Duodenal mucosa (tissue), 2 donors: ENCODE measurements at regions not wholly inside any gene's neighbourhood (a gene's known extent, or its start where the extent isn't known, plus 50 kb on each side); places are given as distances from the start of the nearest gene placed in this dataset.

ENCODE experiments used
- H3K27ac ChIP-seq: one replicate; pipeline ENCODE4 v1.7.0; 2013; ENCODE audit warnings: low read depth, low read length
- H3K27me3 ChIP-seq, 2 donors: one replicate each; pipeline ENCODE4 v1.7.0; 2013; ENCODE audit warnings: low read length in 2 of 2, control low read depth in 1 of 2; ENCODE audit not compliant: insufficient read depth in 2 of 2, control insufficient read depth in 1 of 2
- H3K36me3 ChIP-seq, 2 donors: one replicate each; pipeline ENCODE4 v1.7.0; 2013; ENCODE audit warnings: low read length in 2 of 2, control low read depth in 1 of 2; ENCODE audit not compliant: insufficient read depth in 2 of 2, control insufficient read depth in 1 of 2
- H3K4me1 ChIP-seq, 2 donors: one replicate each; pipeline ENCODE4 v1.7.0; 2013; ENCODE audit warnings: low read length in 2 of 2, control low read depth in 1 of 2; ENCODE audit not compliant: insufficient read depth in 2 of 2, control insufficient read depth in 1 of 2
- H3K4me3 ChIP-seq, 2 donors: one replicate each; pipeline ENCODE4 v1.7.0; 2013; ENCODE audit warnings: low read length in 2 of 2, low read depth in 1 of 2
- H3K9ac ChIP-seq, 2 donors: one replicate each; pipeline ENCODE4 v1.7.0; 2013; ENCODE audit warnings: low read length in 2 of 2, low read depth in 1 of 2
- H3K9me3 ChIP-seq, 2 donors: one replicate each; pipeline ENCODE4 v1.7.0; 2013; ENCODE audit warnings: low read length in 2 of 2, control low read depth in 1 of 2; ENCODE audit not compliant: control insufficient read depth in 1 of 2

DNA sequence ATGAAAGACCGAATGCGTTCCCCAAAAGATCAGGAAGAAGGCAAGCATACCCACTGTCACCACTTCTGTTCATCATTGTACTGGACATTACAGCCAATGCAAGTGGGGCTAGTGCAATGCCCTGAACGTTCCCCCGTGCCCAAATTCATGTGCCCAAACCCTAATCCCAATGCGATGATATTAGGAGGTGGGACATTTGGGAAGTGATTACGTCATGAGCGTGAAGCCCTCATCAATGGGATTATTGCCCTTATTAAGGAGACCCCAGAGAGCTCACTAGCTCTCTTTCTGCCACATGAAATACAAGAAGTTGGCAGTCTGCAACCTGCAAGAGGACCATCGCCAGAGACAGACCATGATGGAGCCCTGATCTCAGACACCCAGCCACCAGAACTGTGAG lies 511.4 kb upstream of the TPK1 start:
- Histone ChIP-seq H3K27me3 (no peaks in the 10 kb centered on the region), H3K9me3 (peaks cover 6 to 16% of the 10 kb centered on the region in 2 donors), H3K4me1 (no peaks in the 10 kb centered on the region), H3K27ac (no peak overlapping the region), H3K36me3 (no peaks in the 10 kb centered on the region), H3K9ac (no peak overlapping the region), H3K4me3 (no peak overlapping the region)

DNA sequence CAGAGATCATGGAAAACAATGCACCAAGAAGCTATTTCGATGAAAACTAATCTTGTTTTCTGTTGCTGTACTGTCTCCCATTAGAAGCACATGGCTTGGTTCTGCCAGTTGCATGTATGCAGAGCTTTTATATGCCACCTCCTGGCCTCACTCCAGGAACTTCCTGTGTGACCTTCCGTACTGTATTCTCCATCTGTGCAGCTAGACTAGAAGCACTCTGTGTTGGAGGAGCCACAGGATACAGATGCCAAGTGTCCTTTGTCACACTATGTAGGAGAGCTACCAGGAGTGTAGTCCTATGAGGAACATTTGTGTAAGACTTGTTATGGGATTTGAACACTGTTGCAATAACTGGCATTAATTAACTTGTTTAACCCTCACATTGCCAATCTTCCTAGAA lies 503.5 kb upstream of the TPK1 start:
- no peaks in the 10 kb centered on the region for H3K27me3 ChIP-seq
- H3K27ac ChIP-seq, result no peak overlapping the region
- no peak overlapping the region for H3K9ac ChIP-seq
- peaks cover 13 to 14% of the 10 kb centered on the region in 2 donors for H3K9me3 ChIP-seq
- no peaks in the 10 kb centered on the region for H3K4me1 ChIP-seq
- H3K4me3 ChIP-seq, result no peak overlapping the region
- no peaks in the 10 kb centered on the region for H3K36me3 ChIP-seq

DNA sequence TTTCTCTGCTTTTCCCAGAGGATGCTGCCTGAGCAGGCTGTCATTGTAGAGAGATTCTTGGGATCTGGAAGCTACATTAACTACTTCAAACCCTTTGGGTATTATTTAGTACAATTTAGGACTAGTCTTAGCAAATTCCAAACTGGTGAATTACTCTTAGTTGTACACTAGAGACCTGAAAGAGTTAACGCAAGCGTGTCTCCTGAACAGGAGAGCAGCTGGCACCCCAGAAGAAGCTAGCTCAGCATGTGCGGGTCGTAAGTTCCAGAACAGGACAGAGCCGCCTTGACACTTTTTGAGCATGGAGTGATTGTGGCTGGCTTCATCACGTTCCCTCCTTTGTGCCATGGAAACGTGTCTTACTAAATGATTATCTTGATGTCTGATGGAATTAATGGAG lies 495.7 kb upstream of the TPK1 start:
- H3K36me3 ChIP-seq, result no peaks in the 10 kb centered on the region
- H3K9me3 ChIP-seq, result peaks cover 18 to 23% of the 10 kb centered on the region in 2 donors
- no peaks in the 10 kb centered on the region for H3K27me3 ChIP-seq
- H3K27ac ChIP-seq, result no peak overlapping the region
- H3K4me1 ChIP-seq, result no peaks in the 10 kb centered on the region
- H3K4me3 ChIP-seq, result no peak overlapping the region
- H3K9ac ChIP-seq, result no peak overlapping the region

DNA sequence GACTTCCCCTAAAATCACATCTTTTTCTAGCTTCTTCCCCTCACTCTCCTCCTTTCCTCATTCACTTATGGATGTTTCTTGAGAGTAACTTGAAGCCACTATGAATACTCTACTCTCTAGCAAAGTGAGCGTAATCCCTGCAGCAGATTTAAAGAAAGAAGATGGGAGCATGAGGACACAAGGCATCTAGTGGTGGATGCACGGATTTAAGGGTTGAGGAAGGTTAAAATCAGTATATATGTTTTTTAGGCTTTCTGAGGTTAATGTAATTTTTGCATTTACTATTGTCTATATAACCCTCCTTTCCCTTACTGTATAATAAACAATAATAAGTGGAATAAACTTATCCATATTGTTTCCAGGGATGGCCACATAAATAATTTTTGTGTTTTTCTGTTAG lies 495.2 kb upstream of the TPK1 start:
- Histone ChIP-seq H3K27ac (no peak overlapping the region), H3K9ac (no peak overlapping the region), H3K9me3 (peaks cover 18 to 23% of the 10 kb centered on the region in 2 donors), H3K4me3 (no peak overlapping the region), H3K36me3 (no peaks in the 10 kb centered on the region), H3K27me3 (no peaks in the 10 kb centered on the region), H3K4me1 (no peaks in the 10 kb centered on the region)

DNA sequence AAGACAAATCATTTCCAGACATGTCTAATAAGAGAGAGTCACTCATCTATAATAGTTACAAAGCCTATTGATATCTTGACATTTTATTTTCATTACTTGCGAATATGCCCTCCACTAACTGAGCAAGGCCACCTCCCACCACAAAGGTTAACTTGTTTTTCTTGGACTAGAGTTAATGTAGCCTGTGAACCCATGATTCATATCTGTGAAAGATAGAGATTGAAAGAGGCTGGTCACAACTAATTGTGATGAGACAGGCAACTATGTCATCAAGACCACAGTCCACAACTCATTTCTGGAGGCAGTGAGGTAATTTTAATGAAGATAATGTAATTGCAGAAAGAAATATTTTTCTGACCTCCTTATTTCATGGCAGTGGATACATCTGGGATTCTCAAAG lies 491.8 kb upstream of the TPK1 start:
- no peak overlapping the region for H3K9ac ChIP-seq
- H3K4me1 ChIP-seq, result no peaks in the 10 kb centered on the region
- peaks cover 7 to 16% of the 10 kb centered on the region in 2 donors for H3K9me3 ChIP-seq
- no peaks in the 10 kb centered on the region for H3K27me3 ChIP-seq
- no peak overlapping the region for H3K27ac ChIP-seq
- no peak overlapping the region for H3K4me3 ChIP-seq
- no peaks in the 10 kb centered on the region for H3K36me3 ChIP-seq

DNA sequence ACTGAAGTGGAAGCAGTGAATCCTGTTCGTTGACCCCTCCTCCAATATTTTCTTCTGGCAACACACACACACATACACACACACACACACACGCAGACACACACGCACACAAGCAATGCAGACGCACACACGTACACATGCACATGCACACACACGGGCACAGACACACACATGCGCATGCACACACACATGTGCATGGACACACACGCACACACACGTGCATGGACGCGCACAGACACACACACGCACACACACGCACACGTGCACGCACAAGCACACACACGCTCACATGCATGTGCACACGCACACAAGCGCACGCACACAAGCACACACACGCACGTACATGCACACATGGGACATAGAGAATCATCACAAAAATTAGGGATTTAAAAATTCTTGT lies 488.2 kb upstream of the TPK1 start:
- Histone ChIP-seq H3K9ac (no peak overlapping the region), H3K36me3 (no peaks in the 10 kb centered on the region), H3K4me3 (no peak overlapping the region), H3K4me1 (no peaks in the 10 kb centered on the region), H3K27me3 (no peaks in the 10 kb centered on the region), H3K9me3 (peaks cover 3 to 14% of the 10 kb centered on the region in 2 donors), H3K27ac (no peak overlapping the region)

DNA sequence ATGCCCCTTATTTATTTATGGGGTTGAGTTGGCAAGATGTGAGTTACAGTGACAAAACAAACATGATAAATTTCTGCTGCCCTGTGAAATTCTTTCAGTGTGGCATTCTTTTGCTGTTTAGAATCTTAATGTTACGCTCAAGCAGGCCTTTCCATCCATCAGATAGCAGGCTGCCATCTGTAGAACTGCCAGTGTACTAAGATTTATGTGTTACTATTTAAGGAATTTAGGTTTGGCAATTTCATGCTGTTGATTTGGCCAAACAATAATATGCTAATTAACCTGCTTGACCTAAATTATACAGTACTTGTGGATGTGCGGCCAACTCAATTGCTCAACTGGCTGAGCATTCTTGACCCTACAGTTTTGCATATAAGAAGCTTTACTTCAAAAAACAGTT lies 477.7 kb upstream of the TPK1 start:
- H3K9me3 ChIP-seq, result no peaks in the 10 kb centered on the region
- no peaks in the 10 kb centered on the region for H3K27me3 ChIP-seq
- H3K4me3 ChIP-seq, result no peak overlapping the region
- H3K4me1 ChIP-seq, result no peaks in the 10 kb centered on the region
- no peaks in the 10 kb centered on the region for H3K36me3 ChIP-seq
- H3K27ac ChIP-seq, result no peak overlapping the region
- H3K9ac ChIP-seq, result no peak overlapping the region

DNA sequence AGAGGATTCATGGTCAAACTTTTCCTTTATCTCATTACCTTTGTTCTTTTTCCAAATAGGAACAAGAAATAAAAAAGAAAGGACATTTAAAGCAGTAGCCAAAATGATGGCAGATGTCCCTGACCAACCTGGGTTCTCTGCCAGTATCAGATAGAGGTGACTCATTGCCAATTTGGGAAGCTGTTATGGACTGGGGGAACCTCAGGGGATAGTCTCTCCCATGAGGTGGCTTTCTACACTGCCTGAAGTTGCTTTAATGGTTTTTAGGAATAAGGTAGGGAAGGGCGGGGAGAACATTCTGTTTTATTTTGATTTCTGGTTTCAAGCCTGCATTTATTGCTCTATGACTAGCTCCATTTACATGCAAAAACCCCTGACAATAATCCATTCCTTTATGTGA lies 457.9 kb upstream of the TPK1 start:
- H3K27me3 ChIP-seq, result no peaks in the 10 kb centered on the region
- H3K9ac ChIP-seq, result no peak overlapping the region
- H3K4me3 ChIP-seq, result no peak overlapping the region
- no peak overlapping the region for H3K27ac ChIP-seq
- H3K4me1 ChIP-seq, result no peaks in the 10 kb centered on the region
- H3K9me3 ChIP-seq, result peaks cover 0 to 1% of the 10 kb centered on the region in 2 donors
- no peaks in the 10 kb centered on the region for H3K36me3 ChIP-seq

DNA sequence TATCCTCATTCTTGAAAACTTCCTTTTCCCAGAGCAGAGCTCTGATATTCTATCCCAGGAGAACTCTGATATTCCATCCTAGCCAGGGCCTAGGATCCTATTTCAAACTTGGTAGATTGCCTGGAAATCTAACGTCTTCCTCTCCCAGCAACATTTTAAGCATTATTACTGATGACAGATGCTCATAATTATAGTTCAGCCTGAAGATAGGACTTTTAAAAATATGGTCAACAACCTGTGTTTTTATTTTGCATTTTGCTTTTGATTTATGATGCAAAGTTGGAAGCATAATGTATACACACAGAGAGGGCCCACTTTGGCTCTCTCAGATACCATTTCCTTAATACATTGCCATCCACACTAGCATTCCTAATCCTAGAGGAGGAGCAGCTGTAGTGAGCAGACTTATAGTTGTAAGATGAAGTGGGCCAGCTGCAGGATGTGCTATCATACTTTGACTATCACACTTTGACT lies 457.4 kb upstream of the TPK1 start:
- no peaks in the 10 kb centered on the region for H3K27me3 ChIP-seq
- no peaks in the 10 kb centered on the region for H3K36me3 ChIP-seq
- H3K27ac ChIP-seq, result no peak overlapping the region
- H3K4me1 ChIP-seq, result no peaks in the 10 kb centered on the region
- H3K9ac ChIP-seq, result no peak overlapping the region
- no peak overlapping the region for H3K4me3 ChIP-seq
- H3K9me3 ChIP-seq, result peaks cover 0 to 1% of the 10 kb centered on the region in 2 donors

DNA sequence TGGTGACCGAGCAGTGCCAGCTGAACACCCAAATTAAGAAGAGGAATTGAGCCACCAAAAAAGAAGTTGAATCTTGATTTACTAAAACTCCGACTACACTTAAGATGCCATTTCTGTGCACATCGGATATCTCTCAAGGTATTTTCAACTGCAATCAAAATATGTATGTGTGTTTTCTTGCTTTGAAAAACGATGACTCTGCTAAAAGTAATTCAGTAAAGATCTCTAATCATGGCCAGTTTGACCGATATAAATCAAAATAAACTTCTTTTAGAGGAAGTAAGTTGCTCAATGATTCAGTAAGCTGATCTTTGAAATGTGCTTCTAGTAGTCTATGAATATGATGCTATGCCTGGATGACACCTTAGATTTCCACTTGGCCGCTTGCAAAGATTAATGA lies 453.5 kb upstream of the TPK1 start:
- H3K9me3 ChIP-seq, result peaks cover 0 to 1% of the 10 kb centered on the region in 2 donors
- H3K9ac ChIP-seq, result no peak overlapping the region
- H3K36me3 ChIP-seq, result no peaks in the 10 kb centered on the region
- no peaks in the 10 kb centered on the region for H3K27me3 ChIP-seq
- no peak overlapping the region for H3K27ac ChIP-seq
- no peaks in the 10 kb centered on the region for H3K4me1 ChIP-seq
- H3K4me3 ChIP-seq, result no peak overlapping the region

DNA sequence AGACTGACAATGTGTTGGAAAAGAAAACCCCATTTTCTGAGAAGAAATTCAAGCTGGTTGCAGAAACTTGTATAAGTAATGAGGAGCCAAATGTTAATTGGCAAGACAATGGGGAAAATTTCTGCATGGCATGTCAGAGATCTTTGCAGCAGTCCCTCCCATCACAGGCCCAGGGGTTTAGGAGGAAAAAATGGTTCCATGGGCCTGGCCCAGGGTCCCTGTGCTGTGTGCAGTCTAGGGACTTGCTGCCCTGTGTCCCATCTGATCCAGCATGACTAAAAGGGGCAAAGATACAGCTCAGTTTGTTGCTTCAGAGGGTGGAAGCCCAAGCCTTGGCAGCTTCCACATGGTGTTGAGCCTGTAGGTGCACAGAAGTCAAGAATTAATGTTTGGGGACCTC lies 440.3 kb upstream of the TPK1 start:
- Histone ChIP-seq H3K27me3 (no peaks in the 10 kb centered on the region), H3K27ac (no peak overlapping the region), H3K4me1 (no peaks in the 10 kb centered on the region), H3K4me3 (no peak overlapping the region), H3K9me3 (peaks cover 6 to 10% of the 10 kb centered on the region in 2 donors), H3K36me3 (no peaks in the 10 kb centered on the region), H3K9ac (no peak overlapping the region)
